ENCODE measurements at regions not wholly inside any gene's neighbourhood (a gene's known extent, or its start where the extent isn't known, plus 50 kb on each side); places are given as distances from the start of the nearest gene placed in this dataset.

GRCh38 chr16:52785653-52786052 is 238.7 kb upstream of the TOX3 start:
- TF ChIP-seq ZBTB7A (IDR thresholded peaks at IDR 0.05; ENCODE audit: low read depth) (no peak), REST (IDR thresholded peaks at IDR 0.05; ENCODE audit: low read depth) (no peak), FOXM1 (IDR thresholded peaks at IDR 0.05; ENCODE audit: borderline replicate concordance, low read depth) (no peak), TAF1 (IDR thresholded peaks at IDR 0.05; ENCODE audit: low read depth) (no peak), USF1 (IDR thresholded peaks at IDR 0.05) (no peak), CREB1 (IDR thresholded peaks at IDR 0.05; ENCODE audit: low read depth) (no peak), NFIC (IDR thresholded peaks at IDR 0.05) (no peak), MAX (IDR thresholded peaks at IDR 0.05) (no peak), TEAD4 (IDR thresholded peaks at IDR 0.05) (no peak), TCF12 (IDR thresholded peaks at IDR 0.05; ENCODE audit: low read depth) (no peak), EGR1 (IDR thresholded peaks at IDR 0.05) (no peak), EP300 (IDR thresholded peaks at IDR 0.05; ENCODE audit: borderline replicate concordance) (no peak), YY1 (IDR thresholded peaks at IDR 0.05; ENCODE audit: low read depth) (no peak), CEBPB (IDR thresholded peaks at IDR 0.05) (no peak), RAD21 (IDR thresholded peaks at IDR 0.05; ENCODE audit: low read depth) (no peak)

GRCh38 chr16:52783616-52784015 is 236.7 kb upstream of the TOX3 start:
- TF ChIP-seq TEAD4 (IDR thresholded peaks at IDR 0.05): no peak
- no peak for TF ChIP-seq USF1 (IDR thresholded peaks at IDR 0.05)
- TF ChIP-seq EGR1 (IDR thresholded peaks at IDR 0.05): no peak
- no peak for TF ChIP-seq CREB1 (IDR thresholded peaks at IDR 0.05; ENCODE audit: low read depth)
- TF ChIP-seq REST (IDR thresholded peaks at IDR 0.05; ENCODE audit: low read depth): no peak
- no peak for TF ChIP-seq CEBPB (IDR thresholded peaks at IDR 0.05)
- TF ChIP-seq YY1 (IDR thresholded peaks at IDR 0.05; ENCODE audit: low read depth): no peak
- TF ChIP-seq NFIC (IDR thresholded peaks at IDR 0.05): no peak
- no peak for TF ChIP-seq TAF1 (IDR thresholded peaks at IDR 0.05; ENCODE audit: low read depth)
- no peak for TF ChIP-seq EP300 (IDR thresholded peaks at IDR 0.05; ENCODE audit: borderline replicate concordance)
- TF ChIP-seq RAD21 (IDR thresholded peaks at IDR 0.05; ENCODE audit: low read depth): no peak
- no peak for TF ChIP-seq ZBTB7A (IDR thresholded peaks at IDR 0.05; ENCODE audit: low read depth)
- no peak for TF ChIP-seq TCF12 (IDR thresholded peaks at IDR 0.05; ENCODE audit: low read depth)
- TF ChIP-seq MAX (IDR thresholded peaks at IDR 0.05): no peak

GRCh38 chr16:52781005-52781630 is 234.2 kb upstream of the TOX3 start:
- TF ChIP-seq EGR1 (IDR thresholded peaks at IDR 0.05) (no peak), CEBPB (IDR thresholded peaks at IDR 0.05) (no peak), NFIC (IDR thresholded peaks at IDR 0.05) (no peak), TAF1 (IDR thresholded peaks at IDR 0.05; ENCODE audit: low read depth) (no peak), TEAD4 (IDR thresholded peaks at IDR 0.05) (no peak), YY1 (IDR thresholded peaks at IDR 0.05; ENCODE audit: low read depth) (no peak), FOXM1 (IDR thresholded peaks at IDR 0.05; ENCODE audit: borderline replicate concordance, low read depth) (no peak)

- no peak for TF ChIP-seq TEAD4 (IDR thresholded peaks at IDR 0.05)
These were observed 226.1 kb upstream of the TOX3 start for GRCh38 chr16:52773026-52773425.

GRCh38 chr16:52770828-52771227 is 223.9 kb upstream of the TOX3 start:
- TF ChIP-seq TCF12 (IDR thresholded peaks at IDR 0.05; ENCODE audit: low read depth) (no peak), MAX (IDR thresholded peaks at IDR 0.05) (no peak), YY1 (IDR thresholded peaks at IDR 0.05; ENCODE audit: low read depth) (no peak), RAD21 (IDR thresholded peaks at IDR 0.05; ENCODE audit: low read depth) (no peak), CREB1 (IDR thresholded peaks at IDR 0.05; ENCODE audit: low read depth) (no peak)

- TF ChIP-seq TEAD4 (IDR thresholded peaks at IDR 0.05): no peak
- no peak for TF ChIP-seq MAX (IDR thresholded peaks at IDR 0.05)
- no peak for TF ChIP-seq CREB1 (IDR thresholded peaks at IDR 0.05; ENCODE audit: low read depth)
- no peak for TF ChIP-seq YY1 (IDR thresholded peaks at IDR 0.05; ENCODE audit: low read depth)
- no peak for TF ChIP-seq RAD21 (IDR thresholded peaks at IDR 0.05; ENCODE audit: low read depth)
- TF ChIP-seq TAF1 (IDR thresholded peaks at IDR 0.05; ENCODE audit: low read depth): no peak
- TF ChIP-seq CEBPB (IDR thresholded peaks at IDR 0.05): no peak
- no peak for TF ChIP-seq NFIC (IDR thresholded peaks at IDR 0.05)
- TF ChIP-seq FOXM1 (IDR thresholded peaks at IDR 0.05; ENCODE audit: borderline replicate concordance, low read depth): no peak
- TF ChIP-seq REST (IDR thresholded peaks at IDR 0.05; ENCODE audit: low read depth): no peak
- TF ChIP-seq TCF12 (IDR thresholded peaks at IDR 0.05; ENCODE audit: low read depth): no peak
- TF ChIP-seq EP300 (IDR thresholded peaks at IDR 0.05; ENCODE audit: borderline replicate concordance): no peak
- TF ChIP-seq ZBTB7A (IDR thresholded peaks at IDR 0.05; ENCODE audit: low read depth): no peak
- TF ChIP-seq USF1 (IDR thresholded peaks at IDR 0.05): no peak
- no peak for TF ChIP-seq EGR1 (IDR thresholded peaks at IDR 0.05)
These were observed 211.5 kb upstream of the TOX3 start for GRCh38 chr16:52758473-52758855.

All from Ishikawa (cell line).